ENCODE measurements at regions not wholly inside any gene's neighbourhood (a gene's known extent, or its start where the extent isn't known, plus 50 kb on each side); places are given as distances from the start of the nearest gene placed in this dataset.
"Not testable (repeated sequence)": the region's sequence is repeated elsewhere in the genome, so short reads cannot be mapped to it uniquely, and the experiment has no call there.

GRCh38 chr4:20185103-20185502 is 66.6 kb upstream of the SLIT2 start:
- dilution Hi-C loops (cut with MboI; ENCODE audit: extremely low pct_ligation_motif_present, low sequenced_read_pairs): no loop called here
- Histone ChIP-seq H3K36me3 (ENCODE audit: control insufficient read depth in 2 of 2, extremely low read depth in 1 of 2, insufficient read depth in 2 of 2, low read length in 2 of 2) (no peaks in the 10 kb centered on the region), H3K79me2 (ENCODE audit: control insufficient read depth, insufficient read depth, low read length) (no peaks in the 10 kb centered on the region), H3K4me1 (ENCODE audit: control insufficient read depth, extremely low read depth, insufficient read depth, low read length) (no peaks in the 10 kb centered on the region), H3K9me3 (replicated peaks; ENCODE audit: control insufficient read depth, insufficient read depth, low read length) (no peaks in the 10 kb centered on the region), H2AFZ (ENCODE audit: low read depth, low read length) (no peak overlapping the region), H3K4me3 (replicated peaks in 1 of 3; ENCODE audit: insufficient read depth in 1 of 3, low read depth in 1 of 3, low read length in 3 of 3) (no peak overlapping the region), H4K20me1 (replicated peaks; ENCODE audit: control insufficient read depth, extremely low read depth, insufficient read depth, low read length) (no peaks in the 10 kb centered on the region), H3K27ac (ENCODE audit: insufficient read depth, low read depth, low read length) (no peak overlapping the region), H3K4me2 (ENCODE audit: insufficient read depth, low read length) (no peak overlapping the region), H3K9ac (replicated peaks; ENCODE audit: extremely low read depth, insufficient read depth, low read length) (no peak overlapping the region), H3K27me3 (ENCODE audit: control insufficient read depth in 2 of 2, insufficient read depth in 2 of 2, low read length in 2 of 2) (no peaks in the 10 kb centered on the region), H3K9me1 (replicated peaks; ENCODE audit: control insufficient read depth, extremely low read depth, insufficient read depth, low read length) (no peaks in the 10 kb centered on the region)
- no peak for FAIRE-seq
- TF ChIP-seq CTCF (IDR thresholded peaks at IDR 0.05; ENCODE audit: extremely low read depth in 1 of 2, insufficient read depth in 1 of 2, low read depth in 1 of 2, low read length in 2 of 2) (no peak), FOS (IDR thresholded peaks at IDR 0.05; ENCODE audit: borderline replicate concordance, insufficient read depth, low read length) (no peak), POLR2AphosphoS5 (IDR thresholded peaks at IDR 0.05; ENCODE audit: insufficient read depth, low read depth, low read length) (no peak), JUN (IDR thresholded peaks at IDR 0.05; ENCODE audit: borderline replicate concordance, insufficient read depth, insufficient read length, low read depth) (no peak)
- intact Hi-C loops (cut with micrococcal nuclease): no loop called here
- BruUV-seq (replicated peaks): no TSS peak
- ChIA-PET POLR2A (no interaction called here), CTCF (no interaction called here)
- DNase-seq (ENCODE audit: low read depth, low spot score): no peak

- intact Hi-C loops (cut with micrococcal nuclease); H3K4me1 ChIP-seq (ENCODE audit: control insufficient read depth, extremely low read depth, insufficient read depth, low read length); H3K36me3 ChIP-seq (ENCODE audit: control insufficient read depth in 2 of 2, extremely low read depth in 1 of 2, insufficient read depth in 2 of 2, low read length in 2 of 2); CTCF ChIA-PET; H3K27me3 ChIP-seq (ENCODE audit: control insufficient read depth in 2 of 2, insufficient read depth in 2 of 2, low read length in 2 of 2); H3K4me2 ChIP-seq (ENCODE audit: insufficient read depth, low read length); H3K27ac ChIP-seq (ENCODE audit: insufficient read depth, low read depth, low read length); DNase-seq (ENCODE audit: low read depth, low spot score); H3K79me2 ChIP-seq (ENCODE audit: control insufficient read depth, insufficient read depth, low read length); H4K20me1 ChIP-seq (replicated peaks; ENCODE audit: control insufficient read depth, extremely low read depth, insufficient read depth, low read length); H3K9ac ChIP-seq (replicated peaks; ENCODE audit: extremely low read depth, insufficient read depth, low read length); POLR2A ChIA-PET; BruUV-seq (replicated peaks); FAIRE-seq; dilution Hi-C loops (cut with MboI; ENCODE audit: extremely low pct_ligation_motif_present, low sequenced_read_pairs); H2AFZ ChIP-seq (ENCODE audit: low read depth, low read length); H3K9me1 ChIP-seq (replicated peaks; ENCODE audit: control insufficient read depth, extremely low read depth, insufficient read depth, low read length); H3K9me3 ChIP-seq (replicated peaks; ENCODE audit: control insufficient read depth, insufficient read depth, low read length); H3K4me3 ChIP-seq (replicated peaks in 1 of 3; ENCODE audit: insufficient read depth in 1 of 3, low read depth in 1 of 3, low read length in 3 of 3): not testable (repeated sequence)
These were observed 68.6 kb upstream of the SLIT2 start for GRCh38 chr4:20183131-20183530.

All from endothelial cell of umbilical vein (primary cell).